ENCODE measurements at regions not wholly inside any gene's neighbourhood (a gene's known extent, or its start where the extent isn't known, plus 50 kb on each side); places are given as distances from the start of the nearest gene placed in this dataset.

DNA sequence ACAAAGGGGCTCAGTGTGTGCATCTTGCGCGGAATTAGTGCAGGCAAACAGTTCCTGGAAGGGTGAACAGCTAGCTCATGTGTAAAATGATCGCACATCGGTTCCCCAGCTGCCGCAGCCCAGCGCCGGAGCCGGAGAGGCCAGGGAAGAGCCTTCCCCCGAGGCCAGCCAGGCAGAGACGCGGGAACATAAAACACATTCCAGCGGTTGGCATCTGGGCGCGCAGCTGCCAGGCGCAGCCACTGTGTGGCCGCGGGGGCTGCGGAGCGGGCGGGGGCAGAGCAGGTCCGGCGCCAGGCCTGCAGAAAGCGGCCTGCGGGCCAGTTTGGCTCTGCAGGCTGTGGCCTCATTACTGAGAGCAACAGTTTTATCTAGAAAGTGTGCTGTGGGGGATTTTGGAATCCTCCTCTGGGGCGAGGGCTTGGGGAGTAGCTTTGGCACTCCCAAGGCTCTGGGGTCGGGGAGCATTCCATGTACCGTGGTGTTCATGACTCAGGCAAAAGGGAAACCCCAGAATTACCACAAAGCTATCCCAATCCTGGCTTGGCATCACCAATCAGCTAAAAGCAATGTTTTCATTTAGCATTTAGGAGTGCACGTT is 74.3 kb downstream of the SAMD9 start:
- Histone ChIP-seq H3K9ac (no peak overlapping the region), H3K4me1 (no peaks in the 10 kb centered on the region), H3K9me3 (ENCODE audit: control insufficient read depth, low read length) (no peaks in the 10 kb centered on the region), H3K36me3 (ENCODE audit: control insufficient read depth, insufficient read depth, low read length) (no peaks in the 10 kb centered on the region), H3K27me3 (ENCODE audit: control insufficient read depth, insufficient read depth, low read length) (no peaks in the 10 kb centered on the region), H3K4me3 (ENCODE audit: low read depth, low read length) (no peak overlapping the region), H3K79me2 (no peaks in the 10 kb centered on the region), H3K4me2 (ENCODE audit: low read length) (no peak overlapping the region), H3K27ac (no peak overlapping the region), H2AFZ (peak overlapping the region; percentile 62)
- TF ChIP-seq, protein P1, sequence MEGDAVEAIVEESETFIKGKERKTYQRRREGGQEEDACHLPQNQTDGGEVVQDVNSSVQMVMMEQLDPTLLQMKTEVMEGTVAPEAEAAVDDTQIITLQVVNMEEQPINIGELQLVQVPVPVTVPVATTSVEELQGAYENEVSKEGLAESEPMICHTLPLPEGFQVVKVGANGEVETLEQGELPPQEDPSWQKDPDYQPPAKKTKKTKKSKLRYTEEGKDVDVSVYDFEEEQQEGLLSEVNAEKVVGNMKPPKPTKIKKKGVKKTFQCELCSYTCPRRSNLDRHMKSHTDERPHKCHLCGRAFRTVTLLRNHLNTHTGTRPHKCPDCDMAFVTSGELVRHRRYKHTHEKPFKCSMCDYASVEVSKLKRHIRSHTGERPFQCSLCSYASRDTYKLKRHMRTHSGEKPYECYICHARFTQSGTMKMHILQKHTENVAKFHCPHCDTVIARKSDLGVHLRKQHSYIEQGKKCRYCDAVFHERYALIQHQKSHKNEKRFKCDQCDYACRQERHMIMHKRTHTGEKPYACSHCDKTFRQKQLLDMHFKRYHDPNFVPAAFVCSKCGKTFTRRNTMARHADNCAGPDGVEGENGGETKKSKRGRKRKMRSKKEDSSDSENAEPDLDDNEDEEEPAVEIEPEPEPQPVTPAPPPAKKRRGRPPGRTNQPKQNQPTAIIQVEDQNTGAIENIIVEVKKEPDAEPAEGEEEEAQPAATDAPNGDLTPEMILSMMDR (IDR thresholded peaks at IDR 0.05) = no peak

- TF ChIP-seq, protein P1 (IDR thresholded peaks at IDR 0.05) = no peak
- no peaks in the 10 kb centered on the region for H3K9me3 ChIP-seq (ENCODE audit: control insufficient read depth, low read length)
- no peak overlapping the region for H3K4me3 ChIP-seq (ENCODE audit: low read depth, low read length)
- no peaks in the 10 kb centered on the region for H3K4me1 ChIP-seq
- no peaks in the 10 kb centered on the region for H3K36me3 ChIP-seq (ENCODE audit: control insufficient read depth, insufficient read depth, low read length)
- H3K4me2 ChIP-seq (ENCODE audit: low read length) = no peak overlapping the region
- H3K79me2 ChIP-seq = no peaks in the 10 kb centered on the region
- H2AFZ ChIP-seq = no peak overlapping the region
- H3K9ac ChIP-seq = no peak overlapping the region
- no peaks in the 10 kb centered on the region for H3K27me3 ChIP-seq (ENCODE audit: control insufficient read depth, insufficient read depth, low read length)
- no peak overlapping the region for H3K27ac ChIP-seq
Measured at GRCh38 chr7:93040355-93040754, 77.4 kb downstream of the SAMD9 start.

DNA sequence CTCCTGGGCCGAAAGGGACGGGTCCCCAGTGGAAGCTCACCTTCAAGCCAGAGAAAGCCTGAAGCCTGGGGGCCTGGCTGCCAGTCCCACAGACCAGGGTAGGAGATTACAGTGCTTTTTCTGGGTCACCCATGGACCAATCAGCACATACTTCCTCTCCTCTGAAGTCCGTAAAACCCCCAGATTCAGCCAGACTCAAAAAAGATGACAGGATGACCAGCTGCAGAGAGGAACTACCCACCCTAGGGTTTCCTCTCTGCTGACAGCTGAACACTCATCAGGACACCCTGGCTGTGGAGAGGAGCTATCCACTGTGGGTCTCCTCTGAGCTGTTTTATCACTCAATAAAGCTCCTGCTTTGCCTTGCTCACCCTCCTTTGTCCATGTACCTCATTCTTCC is 78.0 kb downstream of the SAMD9 start:
- Histone ChIP-seq H3K4me2 (ENCODE audit: low read length) (no peak overlapping the region), H3K9me3 (ENCODE audit: control insufficient read depth, low read length) (no peaks in the 10 kb centered on the region), H3K4me1 (no peaks in the 10 kb centered on the region), H3K79me2 (no peaks in the 10 kb centered on the region), H2AFZ (no peak overlapping the region), H3K36me3 (ENCODE audit: control insufficient read depth, insufficient read depth, low read length) (no peaks in the 10 kb centered on the region), H3K9ac (no peak overlapping the region), H3K27ac (no peak overlapping the region), H3K27me3 (ENCODE audit: control insufficient read depth, insufficient read depth, low read length) (no peaks in the 10 kb centered on the region), H3K4me3 (ENCODE audit: low read depth, low read length) (no peak overlapping the region)
- TF ChIP-seq, protein P1 (IDR thresholded peaks at IDR 0.05) = no peak

DNA sequence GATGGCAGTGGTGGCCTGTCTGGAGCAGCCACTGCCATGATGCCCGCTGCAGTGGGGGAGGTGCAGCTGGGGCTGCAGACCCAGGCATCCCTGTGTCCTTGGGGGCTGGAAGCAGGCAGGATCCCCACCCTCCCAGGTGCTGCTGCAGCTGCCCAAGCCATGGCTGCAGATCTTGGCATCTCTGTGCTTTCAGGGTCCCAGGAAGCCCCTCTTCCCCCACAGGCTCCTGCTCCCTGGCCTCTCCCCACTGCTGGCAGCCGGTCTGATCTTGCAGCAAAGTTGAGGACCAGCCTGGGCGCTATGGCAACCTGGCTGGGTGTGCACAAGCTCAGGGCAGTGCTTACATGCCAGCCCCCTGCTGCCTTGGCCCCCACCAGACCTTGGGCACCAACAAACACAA is 78.5 kb downstream of the SAMD9 start:
- Histone ChIP-seq H3K27me3 (ENCODE audit: control insufficient read depth, insufficient read depth, low read length) (no peaks in the 10 kb centered on the region), H3K9me3 (ENCODE audit: control insufficient read depth, low read length) (no peaks in the 10 kb centered on the region), H3K4me3 (ENCODE audit: low read depth, low read length) (no peak overlapping the region), H3K79me2 (no peaks in the 10 kb centered on the region), H3K4me2 (ENCODE audit: low read length) (no peak overlapping the region), H3K27ac (no peak overlapping the region), H3K36me3 (ENCODE audit: control insufficient read depth, insufficient read depth, low read length) (no peaks in the 10 kb centered on the region), H2AFZ (no peak overlapping the region), H3K9ac (no peak overlapping the region), H3K4me1 (no peaks in the 10 kb centered on the region)
- TF ChIP-seq, protein P1 (IDR thresholded peaks at IDR 0.05) = no peak

- Histone ChIP-seq H3K27me3 (ENCODE audit: control insufficient read depth, insufficient read depth, low read length) (no peaks in the 10 kb centered on the region), H3K36me3 (ENCODE audit: control insufficient read depth, insufficient read depth, low read length) (no peaks in the 10 kb centered on the region), H3K4me2 (ENCODE audit: low read length) (no peak overlapping the region), H3K4me3 (ENCODE audit: low read depth, low read length) (no peak overlapping the region), H3K9me3 (ENCODE audit: control insufficient read depth, low read length) (no peaks in the 10 kb centered on the region), H3K79me2 (no peaks in the 10 kb centered on the region), H3K9ac (no peak overlapping the region), H2AFZ (no peak overlapping the region), H3K27ac (no peak overlapping the region), H3K4me1 (no peaks in the 10 kb centered on the region)
- TF ChIP-seq, protein P1 (IDR thresholded peaks at IDR 0.05) = no peak
Measured at GRCh38 chr7:93036807-93037206, 81.0 kb downstream of the SAMD9 start.
